ENCODE measurements at regions not wholly inside any gene's neighbourhood (a gene's known extent, or its start where the extent isn't known, plus 50 kb on each side); places are given as distances from the start of the nearest gene placed in this dataset.
"Not testable (repeated sequence)": the region's sequence is repeated elsewhere in the genome, so short reads cannot be mapped to it uniquely, and the experiment has no call there.

DNA sequence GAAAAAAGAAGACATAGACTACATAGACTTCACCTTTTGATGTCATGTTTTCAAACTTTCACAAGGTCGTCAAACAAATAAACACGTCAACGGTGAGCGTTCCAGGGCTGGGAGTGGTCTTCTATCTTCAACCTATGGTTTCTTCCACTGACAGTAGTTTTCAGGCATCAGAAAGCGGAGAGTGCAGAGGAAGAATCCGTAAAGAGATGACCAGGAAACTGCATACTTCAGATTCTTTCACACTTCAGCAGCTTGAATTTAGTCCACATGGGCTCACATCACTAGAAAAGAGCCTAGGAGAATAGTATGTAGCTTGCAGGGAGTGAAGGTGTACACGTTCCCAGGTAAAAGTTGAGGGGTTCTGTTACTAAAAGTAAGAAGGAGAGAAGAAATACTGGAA, 58.5 kb downstream of the NPY1R start:
- FAIRE-seq = no peak

DNA sequence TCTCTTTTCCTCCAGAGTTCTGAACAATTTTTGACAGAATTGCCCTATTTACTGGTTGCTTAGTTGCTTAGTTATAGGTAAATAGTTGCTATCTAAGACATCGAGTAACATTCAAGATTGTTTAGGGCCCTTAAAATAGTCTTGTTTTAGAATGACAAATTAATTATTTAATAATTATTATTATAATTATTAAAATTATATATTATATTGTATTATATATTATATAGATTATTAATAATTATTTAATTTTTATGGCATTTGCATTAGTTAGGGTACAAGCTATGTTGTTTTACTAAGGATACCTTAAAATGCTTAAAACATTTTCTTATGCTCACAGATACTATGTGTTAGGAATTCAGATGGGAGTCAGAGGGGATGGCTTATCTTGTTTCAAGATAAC, 59.2 kb downstream of the NPY1R start:
- no peak for FAIRE-seq

DNA sequence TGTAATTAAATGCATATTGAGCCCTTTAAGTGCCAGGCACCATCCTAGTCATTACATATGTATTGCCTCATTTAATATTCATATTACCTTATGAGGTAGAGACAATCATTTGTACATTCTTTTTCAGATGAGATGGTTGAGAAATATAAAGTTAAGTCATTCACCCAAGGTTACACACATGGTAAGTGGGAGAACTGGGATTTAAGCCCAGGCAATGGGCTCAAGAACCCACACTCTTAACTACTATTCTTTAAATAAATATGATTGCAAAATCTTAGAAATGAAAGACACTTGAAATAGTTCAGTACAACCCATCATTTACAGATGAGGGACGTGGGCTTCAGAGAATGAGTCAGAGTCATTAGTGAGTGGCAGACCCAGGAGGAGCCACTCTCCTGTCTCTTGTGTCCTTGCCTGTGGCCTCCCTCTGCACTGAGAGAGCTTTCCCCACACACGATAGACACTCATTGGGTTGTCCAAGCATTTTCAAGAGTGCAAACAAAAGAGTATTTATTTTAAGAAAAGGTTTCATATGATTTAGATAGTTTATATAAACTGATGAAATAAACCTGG, 60.8 kb downstream of the NPY1R start:
- no peak for FAIRE-seq

DNA sequence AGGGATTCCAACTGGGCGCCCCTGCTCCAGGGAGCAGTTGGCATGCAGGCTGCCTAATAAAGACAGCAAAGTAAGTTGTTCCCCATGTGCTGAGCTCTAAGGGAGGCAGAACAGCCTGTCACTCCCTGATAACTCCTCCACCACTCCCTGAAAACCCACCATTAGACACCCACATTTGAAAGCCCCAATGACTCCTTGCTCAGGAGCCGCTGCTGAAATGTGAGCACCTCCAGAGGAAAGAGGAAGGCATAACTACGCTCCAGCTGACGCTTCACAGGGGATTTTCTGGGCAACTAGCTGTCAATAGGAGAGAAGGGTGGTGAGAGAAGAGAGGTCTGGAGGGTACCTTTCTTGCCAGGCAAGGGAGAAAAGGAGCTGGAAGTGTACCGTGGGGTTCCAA, 62.5 kb downstream of the NPY1R start:
- FAIRE-seq = no peak

DNA sequence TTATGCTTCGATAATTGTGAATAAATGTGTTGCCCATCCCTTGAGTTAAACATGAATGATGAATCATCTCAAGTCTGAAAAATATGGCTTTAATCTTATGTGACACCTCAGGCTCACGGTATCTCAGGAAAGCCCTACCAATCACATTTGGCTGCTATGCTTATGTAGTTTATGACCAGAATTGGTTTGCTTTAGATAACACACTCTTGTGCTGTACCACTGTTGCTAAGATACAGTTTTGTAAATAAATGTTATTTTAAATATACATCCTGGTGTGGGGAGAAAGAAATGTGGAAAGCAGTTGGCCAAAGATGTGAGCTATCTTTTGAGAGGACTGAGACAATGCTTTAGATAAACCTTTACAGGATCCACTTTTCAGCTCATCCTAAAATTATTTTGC, 63.2 kb downstream of the NPY1R start:
- no peak for FAIRE-seq

DNA sequence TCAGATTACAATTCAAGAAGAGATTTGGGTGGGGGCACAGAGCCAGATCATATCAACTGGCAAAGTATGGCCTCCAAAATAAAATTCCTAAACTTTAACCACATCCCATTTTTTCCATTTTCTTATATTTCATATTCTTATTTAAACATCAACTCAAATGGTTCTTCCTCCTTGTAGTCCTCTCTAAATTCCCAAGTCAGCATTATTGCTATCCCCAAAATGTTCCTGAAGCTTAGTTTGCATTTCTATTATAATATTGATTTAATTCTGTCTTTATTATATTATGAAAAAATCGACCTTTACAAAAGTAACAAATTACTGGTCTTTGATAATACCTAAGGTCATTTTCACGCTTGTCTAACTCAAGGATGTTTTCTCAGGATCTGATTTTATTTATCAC, 67.5 kb downstream of the NPY1R start:
- FAIRE-seq = no peak

DNA sequence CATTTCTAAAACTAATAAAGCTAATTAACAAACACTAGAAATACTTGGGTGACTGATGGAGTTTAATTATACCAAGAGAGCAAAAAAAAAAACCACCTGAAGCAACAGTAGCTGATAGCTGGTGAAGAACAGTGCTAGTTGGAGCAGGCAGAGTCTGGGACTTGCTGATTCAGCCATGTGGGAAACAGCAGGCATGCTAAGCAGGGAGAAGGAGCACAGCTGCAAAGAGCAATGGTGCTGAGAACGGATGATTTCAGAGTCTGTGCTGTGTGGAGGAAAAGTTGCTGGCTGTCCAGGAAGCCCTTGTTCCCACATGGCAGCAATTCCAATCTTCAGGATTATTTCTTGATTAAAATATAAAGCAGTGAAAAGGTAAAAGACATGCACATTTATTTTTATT, 68.8 kb downstream of the NPY1R start:
- no peak for FAIRE-seq

DNA sequence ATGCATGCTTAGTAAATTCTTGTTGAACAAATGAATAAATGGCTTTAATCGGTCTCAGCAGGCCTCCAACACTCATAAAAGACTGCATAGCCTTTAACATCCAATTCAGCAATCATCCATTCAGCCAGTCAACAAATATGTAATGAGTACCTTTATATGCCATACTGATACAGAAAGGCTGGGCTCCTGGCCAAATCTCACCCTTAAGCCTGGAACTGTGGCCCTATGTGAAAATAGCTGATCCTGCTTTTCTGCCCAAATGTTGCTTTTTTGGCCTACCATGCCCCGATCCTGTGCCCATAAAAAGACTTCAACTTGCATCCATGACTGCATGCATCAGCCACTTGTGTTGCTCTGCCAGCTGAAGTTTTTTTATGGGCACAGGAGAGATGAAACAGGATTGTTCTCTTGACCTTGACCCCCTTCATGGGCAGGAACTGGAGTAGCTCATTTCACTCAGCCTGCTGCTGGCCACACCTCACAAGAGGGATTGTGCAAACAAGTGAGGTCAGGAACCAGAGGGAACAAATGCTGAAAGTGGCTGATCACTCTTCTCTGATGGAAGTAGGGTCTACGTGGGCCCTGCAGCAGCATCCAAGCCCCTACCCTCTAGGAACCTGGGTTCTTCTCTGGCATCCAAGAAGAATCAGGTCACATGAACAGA, 75.6 kb downstream of the NPY1R start:
- no peak for FAIRE-seq

DNA sequence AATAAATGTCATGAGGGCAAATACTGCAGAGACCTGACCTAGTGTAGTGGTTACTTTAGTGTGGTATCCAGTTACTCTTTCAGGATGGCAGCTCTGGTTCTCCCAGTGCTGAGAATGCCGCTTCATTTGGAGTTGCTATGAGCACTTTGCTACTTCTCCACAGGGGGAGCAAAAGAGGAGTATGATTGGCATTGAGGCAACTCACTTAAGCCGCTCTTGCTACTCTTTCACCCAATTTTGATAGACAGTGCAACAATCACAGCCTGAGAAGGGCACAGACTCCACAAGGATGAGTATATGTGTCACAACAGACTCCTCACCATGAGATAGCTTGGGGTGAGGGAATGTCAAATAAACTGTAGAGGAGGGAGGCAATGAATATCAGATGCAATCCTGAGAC, 81.2 kb downstream of the NPY1R start:
- no peak for FAIRE-seq

DNA sequence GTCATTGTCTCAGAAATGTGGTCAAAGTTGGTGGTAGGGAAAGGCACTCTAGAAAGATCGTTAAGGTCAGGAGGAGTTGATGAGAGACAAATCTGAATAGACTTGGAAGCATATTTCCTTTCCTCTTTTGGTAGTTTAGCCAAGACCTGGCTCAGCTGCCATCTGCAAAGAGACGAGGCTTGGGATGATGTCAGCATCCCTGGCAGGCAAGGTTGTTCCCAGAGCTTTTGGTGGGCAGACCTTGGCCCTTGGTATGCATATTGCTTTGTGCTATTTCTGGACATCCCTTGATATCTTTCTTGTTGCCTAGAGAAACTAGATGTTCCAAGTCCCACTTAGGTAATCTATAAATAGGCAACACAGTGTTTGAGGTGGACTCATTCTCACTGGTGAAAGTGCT, 82.4 kb upstream of the NAF1 start:
- no peak for FAIRE-seq

DNA sequence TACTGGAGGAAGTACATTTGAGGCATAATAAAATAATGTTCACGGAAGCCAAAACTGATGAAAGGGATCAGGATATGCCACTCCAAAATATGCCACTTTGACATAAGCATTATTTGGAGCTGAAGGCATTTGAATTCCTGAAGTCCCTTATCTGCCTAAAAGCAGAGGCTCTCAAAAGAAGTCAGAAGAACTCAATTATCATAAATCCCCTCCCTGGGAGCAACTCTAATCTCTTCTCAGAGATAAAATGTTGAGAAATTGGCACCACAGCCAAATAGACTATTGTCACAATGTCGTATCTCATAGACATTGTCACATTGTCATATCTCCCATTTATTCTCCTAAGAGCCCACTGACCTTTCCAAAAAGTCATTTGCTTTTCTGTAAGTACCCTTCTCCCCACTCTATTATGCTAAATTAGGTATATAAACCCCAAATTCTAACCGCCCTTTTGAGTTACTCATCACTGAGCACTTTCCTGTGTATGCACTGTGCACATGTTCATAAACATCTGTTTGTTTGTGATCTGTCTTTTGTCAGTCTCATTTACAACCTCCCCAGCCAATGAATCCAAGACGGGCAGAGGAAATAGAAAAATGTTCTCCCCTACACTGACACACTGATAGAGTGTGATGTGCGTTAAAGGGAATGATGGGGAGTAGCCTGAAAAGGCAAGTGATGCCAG, 78.5 kb upstream of the NAF1 start:
- peak; percentile 37 for FAIRE-seq

DNA sequence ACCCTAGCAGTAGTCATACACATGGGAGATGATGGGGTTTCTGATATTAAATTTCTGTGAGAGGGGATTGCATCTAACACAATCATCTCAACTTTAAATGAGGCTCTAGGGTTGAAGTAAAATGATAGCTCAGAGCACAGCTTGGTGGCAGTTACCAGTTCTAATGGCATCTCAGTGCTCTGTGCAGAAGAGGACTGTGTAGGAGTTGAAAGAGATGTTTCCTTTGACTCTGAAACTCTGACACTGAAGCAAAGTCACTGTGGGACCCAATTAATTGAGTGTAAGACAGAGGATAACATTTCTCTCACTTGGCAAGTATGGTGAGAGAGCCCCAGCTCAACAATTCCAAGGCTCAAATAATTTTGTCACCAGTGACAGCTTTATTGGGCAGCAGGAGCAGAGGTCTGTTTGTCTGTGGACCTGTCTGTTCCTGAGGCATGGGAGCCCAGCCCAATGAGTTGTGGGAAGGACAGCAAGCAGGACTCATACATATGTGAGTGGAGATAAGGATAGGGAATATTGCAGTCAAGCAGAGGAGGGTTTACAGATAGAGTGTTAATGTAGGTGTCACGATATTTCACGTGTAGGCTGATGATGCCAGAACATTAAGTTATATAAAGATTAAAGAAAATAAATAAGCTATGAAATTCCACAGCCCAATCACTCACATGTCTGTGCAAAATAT, 76.7 kb upstream of the NAF1 start:
- FAIRE-seq = no peak

DNA sequence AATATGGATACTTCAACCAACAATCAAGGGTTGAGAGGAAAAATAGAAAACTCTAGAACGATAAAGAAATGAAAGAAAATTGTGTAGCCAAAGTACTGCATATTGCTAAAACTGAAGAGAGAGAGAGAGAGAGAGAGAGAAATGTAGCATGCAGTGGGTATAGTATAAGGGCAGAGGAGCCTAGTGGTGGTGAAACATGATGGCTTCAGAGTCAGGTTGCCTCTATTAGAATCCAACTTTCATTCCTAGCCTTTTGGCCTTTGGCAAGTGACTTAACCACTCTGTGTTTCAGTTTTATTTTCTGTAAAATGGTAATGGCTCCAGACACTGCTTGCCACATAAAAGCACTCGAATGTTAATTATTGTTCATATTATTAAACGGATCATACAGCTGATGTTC, 71.2 kb upstream of the NAF1 start:
- no peak for FAIRE-seq

DNA sequence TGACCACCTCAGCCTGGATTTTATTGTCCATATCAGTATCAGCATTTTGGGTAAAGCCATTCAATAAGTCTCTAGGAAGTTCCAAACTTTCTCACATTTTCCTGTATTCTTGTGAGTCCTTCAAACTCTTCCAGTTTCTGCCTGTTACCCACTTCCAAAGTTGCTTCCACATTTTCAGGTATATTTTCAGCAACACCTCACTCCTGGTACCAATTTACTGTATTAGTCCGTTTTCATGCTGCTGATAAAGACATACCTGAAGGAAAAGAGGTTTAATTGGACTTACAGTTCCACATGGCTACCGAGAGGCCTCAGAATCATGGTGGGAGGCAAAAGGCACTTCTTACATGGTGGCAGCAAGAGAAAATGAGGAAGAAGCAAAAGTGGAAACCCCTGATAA, 69.7 kb upstream of the NAF1 start:
- not testable (repeated sequence) for FAIRE-seq

DNA sequence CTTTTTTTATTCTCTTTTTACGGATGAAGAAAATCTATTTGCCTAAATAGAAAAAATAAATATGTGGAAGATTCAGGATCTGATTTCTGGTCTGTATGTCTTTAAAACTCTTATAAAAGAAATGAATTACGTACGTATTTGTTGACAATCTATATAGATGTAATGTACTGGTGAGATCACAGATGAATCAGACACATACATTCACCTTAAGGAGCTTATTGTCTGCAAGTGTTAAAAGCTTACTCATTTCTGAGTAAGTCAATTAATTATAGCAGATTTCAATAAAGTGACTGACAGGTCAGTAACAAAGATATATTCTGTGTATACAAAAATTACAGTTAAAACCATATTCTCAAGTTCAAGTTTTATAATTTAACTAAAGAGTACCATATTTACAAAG, 66.6 kb upstream of the NAF1 start:
- no peak for FAIRE-seq

DNA sequence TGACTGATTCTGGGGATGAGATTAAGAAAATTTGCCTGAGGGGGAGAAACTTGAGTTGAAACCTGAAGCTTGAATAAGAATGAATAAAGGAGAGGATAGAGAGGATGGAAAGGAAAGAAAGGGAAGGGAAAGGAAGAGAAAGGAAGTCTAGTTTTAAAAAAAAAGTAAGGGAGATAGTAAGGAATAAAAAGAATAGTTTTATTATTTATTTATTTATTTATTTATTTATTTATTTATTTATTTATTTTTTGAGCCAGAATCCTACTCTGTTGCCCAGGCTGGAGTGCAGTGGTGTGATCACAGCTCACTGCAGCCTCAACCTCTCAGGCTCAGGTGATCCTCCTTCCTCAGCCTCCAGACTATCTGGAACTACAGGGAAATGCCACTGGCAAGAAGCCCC, 62.0 kb upstream of the NAF1 start:
- FAIRE-seq = no peak

DNA sequence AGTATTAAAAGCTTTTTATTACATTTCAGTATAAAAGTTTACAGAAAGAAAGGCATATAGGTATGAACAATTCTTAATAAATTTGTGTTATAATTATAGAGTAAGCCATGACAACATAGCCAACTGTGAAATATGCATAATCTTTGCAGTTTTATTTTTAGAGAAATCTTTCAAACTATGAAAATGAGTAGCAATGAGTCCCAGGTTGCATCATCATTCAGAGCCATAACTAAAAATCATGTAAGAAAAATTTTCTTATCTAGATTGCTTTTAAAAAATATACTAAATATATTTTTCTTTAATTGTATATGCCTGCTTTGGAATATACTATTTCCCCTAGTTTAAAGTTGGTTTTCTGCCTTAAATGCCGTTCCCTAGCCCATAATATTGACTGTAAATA, 54.8 kb upstream of the NAF1 start:
- no peak for FAIRE-seq

DNA sequence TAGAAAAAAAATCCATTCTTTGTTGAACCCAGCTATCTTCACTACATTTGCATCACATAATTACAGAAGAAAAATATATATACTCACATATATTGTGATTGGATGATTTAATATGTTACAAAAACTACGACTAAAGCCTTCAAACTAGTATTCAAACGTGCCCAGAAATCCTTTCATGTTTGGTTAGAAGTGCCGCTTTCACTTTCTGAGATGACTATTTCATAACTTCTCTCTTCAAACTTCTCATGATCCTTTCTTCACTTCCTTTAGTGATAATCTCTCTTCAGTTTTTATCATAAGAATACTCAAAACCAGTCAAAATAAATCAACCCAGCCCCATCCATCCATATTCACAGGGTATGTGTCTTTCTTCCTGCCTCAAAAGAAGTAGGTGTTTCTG, 50.8 kb upstream of the NAF1 start:
- FAIRE-seq = no peak
